Ecto neural progenitor cell (in vitro differentiated cells): ENCODE measurements at regions not wholly inside any gene's neighbourhood (a gene's known extent, or its start where the extent isn't known, plus 50 kb on each side); places are given as distances from the start of the nearest gene placed in this dataset.

Source experiments
- DNase-seq: peaks from one replicate; pipeline ENCODE4 v3.0.0-alpha.2; 2018; ENCODE audit warnings: low spot score

- no peak for DNase-seq
These were observed 139.6 kb upstream of the FAM20A start for GRCh38 chr17:68740555-68741447.

- DNase-seq, result no peak
These were observed 136.7 kb upstream of the FAM20A start for GRCh38 chr17:68737761-68738443.

GRCh38 chr17:68734931-68735330, 133.8 kb upstream of the FAM20A start:
- DNase-seq, result no peak

GRCh38 chr17:68734187-68734900, 133.2 kb upstream of the FAM20A start:
- no peak for DNase-seq

- no peak for DNase-seq
These were observed 132.3 kb upstream of the FAM20A start for GRCh38 chr17:68733241-68734176.

- no peak for DNase-seq
These were observed 131.2 kb upstream of the FAM20A start for GRCh38 chr17:68732301-68732749.

- DNase-seq, result no peak
These were observed 130.3 kb upstream of the FAM20A start for GRCh38 chr17:68731465-68731864.

- DNase-seq, result no peak
These were observed 118.3 kb upstream of the FAM20A start for GRCh38 chr17:68719431-68719830.

GRCh38 chr17:68718926-68719325, 117.8 kb upstream of the FAM20A start:
- DNase-seq, result no peak

GRCh38 chr17:68718465-68718864, 117.3 kb upstream of the FAM20A start:
- no peak for DNase-seq

- DNase-seq, result no peak
These were observed 113.5 kb upstream of the FAM20A start for GRCh38 chr17:68714676-68715075.

- DNase-seq, result no peak
These were observed 110.7 kb upstream of the FAM20A start for GRCh38 chr17:68711858-68712257.

- no peak for DNase-seq
These were observed 109.8 kb upstream of the FAM20A start for GRCh38 chr17:68710976-68711375.

- no peak for DNase-seq
These were observed 109.0 kb upstream of the FAM20A start for GRCh38 chr17:68710035-68710780.

- no peak for DNase-seq
These were observed 108.3 kb upstream of the FAM20A start for GRCh38 chr17:68709461-68709860.

- DNase-seq, result no peak
These were observed 105.9 kb upstream of the FAM20A start for GRCh38 chr17:68707031-68707430.

GRCh38 chr17:68706356-68706920, 105.3 kb upstream of the FAM20A start:
- DNase-seq, result no peak

GRCh38 chr17:68705714-68706076, 104.5 kb upstream of the FAM20A start:
- no peak for DNase-seq

- DNase-seq, result no peak
These were observed 103.9 kb upstream of the FAM20A start for GRCh38 chr17:68704871-68705713.

GRCh38 chr17:68701046-68701445, 99.9 kb upstream of the FAM20A start:
- no peak for DNase-seq
